Ureter (tissue), 1 donor: ENCODE measurements at regions not wholly inside any gene's neighbourhood (a gene's known extent, or its start where the extent isn't known, plus 50 kb on each side); places are given as distances from the start of the nearest gene placed in this dataset.

Experiments
- DNase-seq: peaks from one replicate; pipeline ENCODE4 v3.0.0-alpha.2; 2020; ENCODE audit warnings: low spot score
- donor health status: DM: yes; HTN: yes; CAD: no.

DNA sequence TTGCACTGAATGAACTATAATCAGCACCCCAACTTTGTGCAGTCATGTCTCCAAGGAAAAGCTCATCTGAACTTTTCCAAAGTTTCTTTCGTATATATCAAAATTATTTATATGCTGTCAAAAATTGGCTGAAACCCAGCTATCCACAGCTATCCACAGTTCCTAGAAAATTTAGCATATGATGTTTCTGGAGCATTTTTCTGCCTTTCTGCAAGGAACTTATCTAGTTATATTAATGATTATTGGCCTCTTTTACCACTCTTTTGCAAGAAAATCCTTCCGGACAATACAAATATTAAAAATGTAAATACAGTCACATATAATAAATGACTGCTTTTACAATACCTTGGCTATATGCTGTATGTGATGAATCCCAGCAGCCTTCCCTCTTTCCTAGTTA, 270.2 kb downstream of the TMEM167A start:
- DNase-seq, result no peak

DNA sequence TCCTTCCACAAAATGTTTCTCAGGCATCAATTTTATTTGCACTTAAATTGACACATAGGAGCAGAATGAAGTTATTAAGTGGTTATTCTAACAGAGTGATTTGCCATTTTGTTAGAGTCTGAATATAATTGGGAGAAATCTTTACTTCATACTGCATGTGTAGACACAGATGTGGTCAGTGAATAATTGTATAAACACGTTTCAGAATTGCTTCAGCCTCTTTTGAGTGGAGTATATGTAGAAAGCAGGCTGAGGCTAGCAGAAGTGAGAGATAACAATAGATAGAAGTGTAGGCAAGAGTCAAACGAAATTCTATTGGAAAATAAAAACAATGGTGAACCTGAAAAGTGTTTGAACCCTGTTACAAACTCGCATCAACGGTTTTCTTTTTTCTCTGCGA, 270.7 kb downstream of the TMEM167A start:
- no peak for DNase-seq

- no peak for DNase-seq
These were observed 273.0 kb downstream of the TMEM167A start for GRCh38 chr5:82804155-82804690.

- DNase-seq, result no peak
These were observed 274.2 kb downstream of the TMEM167A start for GRCh38 chr5:82802954-82803353.

DNA sequence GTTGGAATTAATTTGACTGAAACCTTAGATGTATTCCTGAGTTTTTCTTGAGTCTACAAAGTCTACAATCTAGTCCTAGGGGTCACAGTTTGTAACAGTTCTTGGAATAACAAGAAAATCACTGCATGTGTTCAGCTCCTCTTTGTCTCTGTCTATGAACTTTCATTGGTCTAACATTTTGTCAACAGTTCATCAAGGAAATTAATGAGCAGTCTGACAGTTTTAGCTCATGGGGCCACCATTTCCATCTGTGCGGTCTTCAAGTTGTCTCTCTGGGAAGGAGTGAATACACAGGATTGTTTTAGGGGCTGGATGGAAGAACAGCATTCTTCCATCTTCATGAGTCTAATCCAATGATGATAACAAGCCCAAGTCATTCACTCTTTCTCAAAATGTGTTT, 276.4 kb downstream of the TMEM167A start:
- no peak for DNase-seq

DNA sequence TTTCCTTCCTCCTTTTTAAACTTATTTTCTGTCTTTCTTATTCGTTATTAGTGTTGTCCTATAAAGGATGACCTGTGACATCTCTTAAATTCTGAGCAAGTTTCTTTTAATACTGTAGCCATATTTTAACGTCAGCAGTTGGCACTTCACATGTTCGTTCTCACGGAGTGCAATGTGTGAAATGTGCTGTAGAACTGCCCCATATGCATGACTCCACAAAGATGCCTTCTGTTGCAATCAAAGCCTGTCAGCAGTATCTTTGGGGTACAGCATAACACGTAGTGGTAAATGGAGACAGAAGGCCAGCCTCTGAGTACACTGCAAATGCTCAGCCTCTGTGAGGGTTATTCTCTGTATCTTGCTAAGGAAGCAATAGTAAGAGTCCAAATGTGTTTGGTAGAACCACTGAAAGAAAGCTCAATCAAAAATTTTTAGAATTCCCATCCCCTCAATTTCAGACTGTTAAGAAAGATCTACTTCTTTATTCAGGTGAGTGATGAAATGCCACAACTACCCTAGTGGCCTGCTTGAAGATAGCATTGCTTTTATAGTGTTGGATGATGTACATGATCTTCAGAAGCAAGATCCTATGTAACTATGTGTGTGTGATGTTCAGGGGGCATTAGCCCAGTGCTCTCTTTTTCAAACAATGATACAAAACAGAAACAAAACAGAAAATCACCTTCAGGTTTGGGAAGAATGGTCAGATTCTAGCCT, 277.7 kb downstream of the TMEM167A start:
- no peak for DNase-seq

DNA sequence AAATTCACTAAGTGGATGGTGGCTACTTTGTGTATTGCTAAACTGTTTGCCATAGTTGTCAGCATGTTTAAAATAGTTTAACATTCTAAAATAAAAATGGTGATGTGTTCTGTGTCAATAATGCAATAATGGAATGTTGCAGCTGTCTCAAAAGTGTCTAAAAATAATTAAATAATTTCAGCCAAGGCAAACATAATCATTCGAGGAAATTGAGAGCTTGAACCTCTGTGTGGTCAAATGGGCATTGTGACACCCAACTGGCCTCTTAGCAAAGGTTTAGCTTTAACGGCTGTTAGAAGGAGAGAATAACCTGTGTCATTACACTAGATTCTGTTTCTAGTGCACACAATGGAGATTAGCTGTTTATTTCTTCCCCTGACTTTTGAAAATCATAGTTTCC, 278.5 kb downstream of the TMEM167A start:
- no peak for DNase-seq

DNA sequence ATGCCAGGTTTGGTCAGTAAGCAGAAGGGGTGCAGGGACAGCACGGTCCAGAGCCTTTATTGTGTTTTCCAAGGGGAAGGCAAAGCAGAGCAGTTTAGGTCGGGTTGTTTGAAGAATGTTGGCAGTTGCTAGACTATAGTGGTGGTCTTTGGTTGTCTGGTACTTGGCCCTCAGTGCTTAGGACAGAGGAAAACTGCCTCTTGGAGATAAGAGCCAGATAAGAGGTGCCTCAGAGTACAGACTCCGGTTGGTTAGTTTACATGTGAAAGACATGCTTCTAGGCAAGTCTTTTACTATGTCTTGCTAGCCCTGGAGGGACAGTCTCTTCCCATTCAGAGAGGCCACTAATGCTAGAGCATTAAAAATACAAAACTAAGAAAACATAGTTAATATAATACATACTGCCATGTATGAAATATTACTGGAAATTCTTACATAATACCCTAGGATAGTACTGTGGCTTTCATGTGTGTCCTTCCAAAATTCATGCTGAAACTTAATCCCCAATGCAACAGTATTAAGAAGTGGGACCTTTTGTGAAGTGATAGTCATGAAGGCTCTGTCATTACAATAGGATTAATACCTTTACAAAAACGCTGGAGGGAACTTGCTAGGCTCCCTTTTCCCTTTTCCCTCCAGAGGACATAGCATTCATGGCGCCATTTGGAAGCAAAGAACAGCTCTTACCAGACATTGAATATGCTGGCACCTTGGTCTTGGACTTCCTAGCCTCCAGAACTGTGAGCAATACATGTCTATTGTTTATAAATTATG, 280.4 kb downstream of the TMEM167A start:
- DNase-seq, result no peak

GRCh38 chr5:82794876-82795275, 282.3 kb downstream of the TMEM167A start:
- no peak for DNase-seq

DNA sequence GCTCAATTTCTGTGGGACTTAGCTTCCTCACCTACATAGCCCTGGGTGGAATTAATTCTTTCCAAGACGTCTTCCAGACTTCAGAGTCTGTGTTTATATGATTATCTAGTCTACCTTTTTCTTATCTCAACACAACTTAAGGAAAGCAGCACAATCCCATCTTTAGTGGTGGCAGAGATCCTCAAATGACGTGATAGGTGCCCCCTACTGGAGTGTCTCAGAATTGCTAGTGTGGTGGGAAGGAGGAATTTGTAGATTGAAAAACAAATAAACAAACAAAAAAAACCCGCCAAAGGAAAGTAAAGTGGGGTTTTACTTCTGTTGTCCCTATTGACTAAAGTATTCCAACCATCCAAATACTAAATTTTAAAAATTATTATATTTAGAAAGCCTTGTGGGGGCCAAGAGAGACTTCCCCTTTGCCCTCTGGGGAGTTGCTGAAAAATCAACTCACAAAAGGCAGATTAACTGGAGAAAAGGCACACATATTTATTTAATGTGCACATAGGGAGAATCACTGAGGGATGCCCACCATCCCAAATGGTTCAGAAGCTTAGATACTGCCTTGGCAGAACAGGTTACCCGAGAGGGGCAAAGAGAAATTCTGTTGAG, 283.3 kb downstream of the TMEM167A start:
- DNase-seq, result no peak

DNA sequence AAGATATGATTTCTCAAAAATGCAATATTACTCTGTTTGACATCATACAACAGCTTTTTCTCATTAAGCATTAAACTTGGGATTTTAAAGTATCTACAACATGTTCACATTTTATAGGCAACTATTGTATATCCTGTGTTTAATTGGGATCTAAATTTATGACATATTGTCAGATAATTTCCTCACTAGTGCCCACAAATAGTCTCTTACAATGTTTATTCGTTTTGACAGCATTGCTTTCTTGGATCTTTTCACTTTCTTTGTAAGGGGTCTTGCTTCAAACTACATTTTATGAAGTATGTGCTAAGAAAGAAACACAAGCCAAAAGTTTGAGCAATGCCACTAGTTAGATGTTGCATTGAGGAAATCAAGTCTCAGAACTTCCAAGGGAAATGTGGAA, 285.1 kb downstream of the TMEM167A start:
- DNase-seq, result no peak

DNA sequence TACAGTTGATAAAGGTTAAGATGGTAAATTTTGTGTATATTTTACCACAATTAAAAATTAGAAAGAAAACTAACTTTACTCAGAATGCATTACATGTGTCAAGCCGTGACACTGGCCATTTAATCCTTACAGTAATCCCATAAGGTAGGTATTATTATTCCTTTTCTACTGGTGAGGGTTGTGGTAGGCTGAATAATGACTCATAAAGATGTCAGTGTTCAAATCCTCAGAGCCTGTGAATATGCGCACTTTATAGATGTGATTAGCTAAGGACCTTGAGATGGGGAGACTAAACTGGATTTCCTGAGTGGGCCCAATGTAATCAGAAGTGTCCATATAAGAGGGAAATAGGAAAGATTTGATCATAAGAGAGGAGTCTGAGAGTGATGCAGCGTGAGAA, 288.1 kb downstream of the TMEM167A start:
- DNase-seq, result no peak

GRCh38 chr5:82786748-82787147, 290.4 kb downstream of the TMEM167A start:
- DNase-seq, result no peak

DNA sequence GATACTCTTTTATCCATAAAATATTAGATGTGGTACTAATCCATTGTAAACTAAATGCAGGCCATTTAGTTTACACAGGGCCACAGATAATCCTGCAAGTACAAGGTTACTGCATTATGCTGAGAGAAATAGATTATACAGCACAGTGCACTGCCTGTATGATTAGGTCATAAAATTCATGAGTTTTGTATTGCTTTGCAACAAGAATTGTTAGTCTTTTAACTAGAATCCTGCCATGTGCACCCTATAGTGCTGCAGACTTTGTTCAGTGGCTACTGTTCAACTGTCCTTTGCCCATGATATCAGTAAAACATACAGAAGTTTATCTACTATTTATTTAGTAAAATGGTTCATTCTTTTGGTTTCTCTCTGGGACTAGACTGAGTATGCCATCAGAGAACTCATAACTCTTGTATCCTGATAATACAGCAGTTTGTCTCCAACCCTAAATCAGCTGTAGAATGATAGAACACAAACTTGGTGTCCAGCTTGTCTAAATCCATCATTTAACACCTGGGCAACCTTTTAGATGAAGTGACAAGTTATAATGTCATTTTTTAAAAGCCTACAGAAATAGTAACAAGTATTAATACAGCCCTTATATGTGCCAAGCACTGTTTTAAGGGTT, 291.2 kb downstream of the TMEM167A start:
- DNase-seq, result no peak

- DNase-seq, result no peak
These were observed 291.7 kb downstream of the TMEM167A start for GRCh38 chr5:82785456-82785855.

GRCh38 chr5:82784521-82784920, 292.7 kb downstream of the TMEM167A start:
- no peak for DNase-seq

GRCh38 chr5:82777106-82777505, 300.1 kb downstream of the TMEM167A start:
- no peak for DNase-seq

DNA sequence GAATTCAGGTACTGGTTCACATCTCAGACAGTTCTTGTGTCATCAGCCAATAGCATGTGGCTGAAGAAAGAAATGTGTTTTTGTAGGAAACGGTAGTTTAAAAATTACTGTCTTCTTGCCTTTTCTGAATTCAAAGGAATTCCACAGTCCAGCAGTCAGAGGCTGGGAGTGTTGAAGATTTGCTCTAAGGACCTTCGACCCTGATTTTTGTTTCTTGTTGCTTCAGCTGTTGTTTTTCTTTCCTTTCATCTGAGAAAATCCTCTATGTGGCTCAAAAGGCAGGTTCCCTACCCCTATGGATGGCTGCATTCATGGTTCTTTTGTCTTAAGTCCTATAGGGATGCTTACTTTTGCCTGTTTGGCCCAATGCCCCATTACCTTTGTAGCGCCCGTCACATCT, 304.9 kb downstream of the TMEM167A start:
- no peak for DNase-seq

GRCh38 chr5:82766206-82766605, 311.0 kb downstream of the TMEM167A start:
- DNase-seq, result no peak

DNA sequence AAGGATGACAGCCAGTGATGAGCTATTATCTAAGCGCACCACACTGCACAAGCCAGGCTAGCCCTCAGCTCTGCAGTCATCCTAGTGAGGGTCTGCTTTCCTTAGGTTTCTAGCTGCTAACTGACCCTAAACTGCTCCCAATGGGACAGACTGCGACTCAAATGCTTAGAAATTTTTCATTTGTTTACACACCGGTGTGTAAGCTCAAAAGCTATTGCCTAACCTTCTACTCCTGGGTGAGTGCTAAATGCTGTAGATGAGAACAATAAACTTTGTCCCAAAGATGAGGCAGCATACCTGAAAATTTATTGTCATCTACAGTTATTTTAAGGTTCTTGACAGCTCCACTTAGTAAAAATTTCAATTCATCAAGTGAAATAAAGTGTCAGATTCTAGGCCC, 311.4 kb downstream of the TMEM167A start:
- DNase-seq, result no peak

DNA sequence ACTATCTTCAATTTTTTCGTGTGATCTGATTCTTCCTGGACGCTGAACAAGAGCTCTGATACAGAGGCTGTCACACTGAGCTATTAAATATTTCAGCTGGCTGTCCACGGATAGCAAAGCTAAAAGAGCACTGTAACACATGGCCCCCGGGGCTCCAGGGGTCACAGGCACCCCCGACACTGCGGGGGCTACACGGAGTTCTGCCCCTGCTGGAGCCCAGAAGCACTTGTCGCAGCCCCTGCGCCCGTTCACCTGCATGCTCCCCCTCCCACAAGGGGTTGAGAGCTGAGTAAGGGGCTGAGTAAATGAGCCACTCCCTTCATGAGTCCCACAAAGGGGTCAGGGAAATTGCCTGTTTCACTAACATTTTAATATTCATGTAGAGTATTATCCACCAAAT, 316.3 kb downstream of the TMEM167A start:
- DNase-seq, result no peak

DNA sequence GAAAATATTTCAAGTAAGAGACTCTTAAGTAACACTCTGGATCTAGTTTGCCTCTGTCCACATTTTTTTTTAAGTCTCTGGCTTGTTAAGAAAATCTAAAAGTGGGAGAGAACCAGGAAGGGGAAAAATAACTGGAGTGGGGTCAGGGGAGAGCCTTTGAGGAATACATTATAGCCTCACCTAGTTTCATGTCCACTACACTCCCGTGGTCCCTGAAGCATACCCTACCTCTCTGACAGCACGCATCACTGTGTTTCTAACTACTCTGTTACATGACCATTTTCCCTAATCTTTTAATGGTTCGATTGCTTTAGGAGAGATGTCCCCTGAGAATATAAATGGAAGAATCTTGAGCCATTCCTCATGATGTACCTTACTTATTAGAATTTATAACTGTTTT, 318.3 kb downstream of the TMEM167A start:
- DNase-seq, result no peak
